CD4-positive, alpha-beta memory T cell (primary cell): ENCODE measurements at regions not wholly inside any gene's neighbourhood (a gene's known extent, or its start where the extent isn't known, plus 50 kb on each side); places are given as distances from the start of the nearest gene placed in this dataset.

Experiments
- CTCF ChIA-PET: fragments of 350-600 bp; sonication (Branson Sonifier 250); formaldehyde crosslinking; loops from one replicate; lab custom pipeline; 2021; ENCODE audit warnings: inconsistent platforms; ENCODE audit not compliant: partially characterized antibody; lab: Charles Lee
- POLR2A ChIA-PET: fragments of 350-600 bp; sonication (Branson Sonifier 250); formaldehyde crosslinking; loops from one replicate; lab custom pipeline; 2021; ENCODE audit not compliant: partially characterized antibody; lab: Charles Lee
- DNase-seq, 5 donors: peaks; one replicate each; pipeline versions ENCODE4 v3.0.0 to v3.0.0-alpha.2; 2020 to 2022; ENCODE audit warnings: mixed read lengths in 1 of 5
- H3K27ac ChIP-seq: one replicate; pipeline ENCODE4 v1.7.0; 2013; ENCODE audit warnings: low read depth, low read length
- H3K27me3 ChIP-seq: 2 replicates; pipeline ENCODE4 v1.7.0; 2013; ENCODE audit warnings: mild to moderate bottlenecking, low read length, moderate library complexity; ENCODE audit not compliant: insufficient read depth
- H3K36me3 ChIP-seq: 2 replicates; pipeline ENCODE4 v1.7.0; 2013; ENCODE audit warnings: mild to moderate bottlenecking, low read length, moderate library complexity; ENCODE audit not compliant: insufficient read depth
- H3K4me1 ChIP-seq: 2 replicates; pipeline ENCODE4 v1.7.0; 2013; ENCODE audit warnings: mild to moderate bottlenecking, low read length, moderate library complexity; ENCODE audit not compliant: insufficient read depth
- H3K4me3 ChIP-seq, 2 donors: one replicate each; pipeline ENCODE4 v1.7.0; 2013; ENCODE audit warnings: low read length in 2 of 2, mild to moderate bottlenecking in 1 of 2
- H3K9me3 ChIP-seq, 2 donors: one replicate each; pipeline ENCODE4 v1.7.0; 2013; ENCODE audit warnings: low read length in 2 of 2, control low read depth in 1 of 2; ENCODE audit not compliant: control insufficient read depth in 1 of 2
- H3K27ac Mint-ChIP-seq, 7 donors: one replicate each; pipeline ENCODE4 v1.8.0; 2020 to 2021; ENCODE audit warnings: mixed read lengths in 7 of 7, mild to moderate bottlenecking in 6 of 7, inconsistent platforms in 3 of 7, moderate library complexity in 3 of 7
- H3K27me3 Mint-ChIP-seq, 2 donors: one replicate each; pipeline ENCODE4 v1.8.0; 2020 to 2021; ENCODE audit warnings: mixed read lengths in 2 of 2
- H3K36me3 Mint-ChIP-seq, 2 donors: one replicate each; pipeline ENCODE4 v1.8.0; 2020 to 2021; ENCODE audit warnings: mixed read lengths in 2 of 2, inconsistent platforms in 1 of 2, mild to moderate bottlenecking in 1 of 2
- H3K4me1 Mint-ChIP-seq, 4 donors: one replicate each; pipeline ENCODE4 v1.8.0; 2020 to 2021; ENCODE audit warnings: mixed read lengths in 4 of 4, mild to moderate bottlenecking in 1 of 4
- H3K4me3 Mint-ChIP-seq, 8 donors: one replicate each; pipeline ENCODE4 v1.8.0; 2020 to 2021; ENCODE audit warnings: mixed read lengths in 8 of 8, mild to moderate bottlenecking in 7 of 8, moderate library complexity in 6 of 8, inconsistent platforms in 3 of 8
- H3K9me3 Mint-ChIP-seq, 8 donors: one replicate each; pipeline ENCODE4 v1.8.0; 2020 to 2021; ENCODE audit warnings: mixed read lengths in 8 of 8, mild to moderate bottlenecking in 5 of 8, inconsistent platforms in 3 of 8, moderate library complexity in 1 of 8
- intact Hi-C: fragments of 100-400 bp; cut with micrococcal nuclease; formaldehyde crosslinking; loops from one replicate; pipeline ENCODE4 v1.15.1; 2023

GRCh38 chr14:44785096-44785495, 176.7 kb downstream of the KLHL28 start:
- Histone ChIP-seq H3K27ac (no peak overlapping the region), H3K27me3 (no peaks in the 10 kb centered on the region), H3K9me3 (no peaks in the 10 kb centered on the region), H3K4me3 (no peak overlapping the region), H3K36me3 (no peaks in the 10 kb centered on the region), H3K4me1 (no peaks in the 10 kb centered on the region)
- Mint-ChIP-seq H3K9me3 (peaks cover 0 to 1% (median 0%) of the 10 kb centered on the region in 8 donors), H3K36me3 (no peaks in the 10 kb centered on the region), H3K27ac (no peak overlapping the region), H3K4me1 (no peaks in the 10 kb centered on the region), H3K27me3 (peaks cover 2 to 7% of the 10 kb centered on the region in 2 donors), H3K4me3 (no peak overlapping the region)
- CTCF ChIA-PET, result interaction anchor here (0.6 kb wide), 1 partner anchor 483 kb away, joined by 4 read pairs; no protein-coding TSS in a partner anchor
- no peak for DNase-seq
- POLR2A ChIA-PET, result no interaction called here
- intact Hi-C loops, result no loop called here

GRCh38 chr14:44783901-44784300, 177.8 kb downstream of the KLHL28 start:
- H3K27ac Mint-ChIP-seq, result no peak overlapping the region
- H3K4me1 Mint-ChIP-seq, result no peaks in the 10 kb centered on the region
- intact Hi-C loops, result no loop called here
- no peak for DNase-seq
- POLR2A ChIA-PET, result no interaction called here
- Histone ChIP-seq H3K9me3 (no peaks in the 10 kb centered on the region), H3K27ac (no peak overlapping the region), H3K4me1 (no peaks in the 10 kb centered on the region), H3K27me3 (no peaks in the 10 kb centered on the region), H3K4me3 (no peak overlapping the region), H3K36me3 (no peaks in the 10 kb centered on the region)
- no peaks in the 10 kb centered on the region for H3K36me3 Mint-ChIP-seq
- H3K27me3 Mint-ChIP-seq, result peaks cover 2 to 7% of the 10 kb centered on the region in 2 donors
- peaks cover 0 to 1% (median 0%) of the 10 kb centered on the region in 8 donors for H3K9me3 Mint-ChIP-seq
- CTCF ChIA-PET, result no interaction called here
- H3K4me3 Mint-ChIP-seq, result no peak overlapping the region

GRCh38 chr14:44782775-44783238, 178.9 kb downstream of the KLHL28 start:
- H3K4me1 Mint-ChIP-seq, result no peaks in the 10 kb centered on the region
- ChIA-PET CTCF (no interaction called here), POLR2A (no interaction called here)
- no peak overlapping the region for H3K4me3 Mint-ChIP-seq
- intact Hi-C loops, result no loop called here
- H3K4me1 ChIP-seq, result no peaks in the 10 kb centered on the region
- no peak overlapping the region for H3K27ac ChIP-seq
- no peaks in the 10 kb centered on the region for H3K36me3 Mint-ChIP-seq
- peaks cover 0 to 1% (median 0%) of the 10 kb centered on the region in 8 donors for H3K9me3 Mint-ChIP-seq
- no peak for DNase-seq
- H3K36me3 ChIP-seq, result no peaks in the 10 kb centered on the region
- no peaks in the 10 kb centered on the region for H3K9me3 ChIP-seq
- no peak overlapping the region for H3K27ac Mint-ChIP-seq
- H3K27me3 Mint-ChIP-seq, result peaks cover 2 to 5% of the 10 kb centered on the region in 2 donors
- no peak overlapping the region for H3K4me3 ChIP-seq
- H3K27me3 ChIP-seq, result no peaks in the 10 kb centered on the region

- Mint-ChIP-seq H3K4me3 (no peak overlapping the region), H3K4me1 (no peaks in the 10 kb centered on the region), H3K27ac (no peak overlapping the region), H3K36me3 (no peaks in the 10 kb centered on the region), H3K9me3 (peaks cover 0 to 1% (median 0%) of the 10 kb centered on the region in 8 donors), H3K27me3 (peaks cover 2 to 5% of the 10 kb centered on the region in 2 donors)
- no peak overlapping the region for H3K4me3 ChIP-seq
- no peaks in the 10 kb centered on the region for H3K4me1 ChIP-seq
- H3K27ac ChIP-seq, result no peak overlapping the region
- no peaks in the 10 kb centered on the region for H3K36me3 ChIP-seq
- CTCF ChIA-PET, result no interaction called here
- DNase-seq, result no peak
- no peaks in the 10 kb centered on the region for H3K27me3 ChIP-seq
- H3K9me3 ChIP-seq, result no peaks in the 10 kb centered on the region
- POLR2A ChIA-PET, result no interaction called here
- intact Hi-C loops, result no loop called here
Observed at GRCh38 chr14:44780989-44781388, 180.8 kb downstream of the KLHL28 start.

GRCh38 chr14:44778604-44779003, 183.1 kb downstream of the KLHL28 start:
- H3K4me1 ChIP-seq, result no peaks in the 10 kb centered on the region
- no peaks in the 10 kb centered on the region for H3K27me3 ChIP-seq
- ChIA-PET POLR2A (no interaction called here), CTCF (no interaction called here)
- H3K4me3 ChIP-seq, result no peak overlapping the region
- no peak overlapping the region for H3K27ac Mint-ChIP-seq
- intact Hi-C loops, result no loop called here
- no peaks in the 10 kb centered on the region for H3K9me3 ChIP-seq
- no peak overlapping the region for H3K4me3 Mint-ChIP-seq
- no peak overlapping the region for H3K27ac ChIP-seq
- H3K4me1 Mint-ChIP-seq, result no peaks in the 10 kb centered on the region
- no peaks in the 10 kb centered on the region for H3K36me3 Mint-ChIP-seq
- no peaks in the 10 kb centered on the region for H3K9me3 Mint-ChIP-seq
- DNase-seq, result no peak
- H3K36me3 ChIP-seq, result no peaks in the 10 kb centered on the region
- peaks cover 0 to 2% of the 10 kb centered on the region in 2 donors for H3K27me3 Mint-ChIP-seq

GRCh38 chr14:44777584-44777983, 184.2 kb downstream of the KLHL28 start:
- intact Hi-C loops, result no loop called here
- Histone ChIP-seq H3K4me3 (no peak overlapping the region), H3K27ac (no peak overlapping the region), H3K27me3 (no peaks in the 10 kb centered on the region), H3K9me3 (no peaks in the 10 kb centered on the region), H3K4me1 (no peaks in the 10 kb centered on the region), H3K36me3 (no peaks in the 10 kb centered on the region)
- Mint-ChIP-seq H3K27me3 (peaks cover 0 to 2% of the 10 kb centered on the region in 2 donors), H3K4me3 (no peak overlapping the region), H3K9me3 (peaks cover 0 to 3% (median 0%) of the 10 kb centered on the region in 8 donors), H3K27ac (no peak overlapping the region), H3K36me3 (no peaks in the 10 kb centered on the region), H3K4me1 (no peaks in the 10 kb centered on the region)
- DNase-seq, result no peak
- CTCF ChIA-PET, result no interaction called here
- POLR2A ChIA-PET, result no interaction called here

- Histone ChIP-seq H3K27me3 (no peaks in the 10 kb centered on the region), H3K9me3 (no peaks in the 10 kb centered on the region), H3K4me3 (no peak overlapping the region), H3K4me1 (no peaks in the 10 kb centered on the region), H3K36me3 (no peaks in the 10 kb centered on the region), H3K27ac (no peak overlapping the region)
- CTCF ChIA-PET, result no interaction called here
- Mint-ChIP-seq H3K4me3 (no peak overlapping the region), H3K9me3 (peaks cover 0 to 3% (median 0%) of the 10 kb centered on the region in 8 donors), H3K27me3 (no peaks in the 10 kb centered on the region), H3K4me1 (no peaks in the 10 kb centered on the region), H3K36me3 (no peaks in the 10 kb centered on the region), H3K27ac (no peak overlapping the region)
- DNase-seq, result no peak
- intact Hi-C loops, result no loop called here
- POLR2A ChIA-PET, result no interaction called here
Observed at GRCh38 chr14:44775248-44775647, 186.5 kb downstream of the KLHL28 start.

GRCh38 chr14:44774396-44774795, 187.4 kb downstream of the KLHL28 start:
- ChIA-PET POLR2A (no interaction called here), CTCF (no interaction called here)
- no peaks in the 10 kb centered on the region for H3K36me3 Mint-ChIP-seq
- no peaks in the 10 kb centered on the region for H3K9me3 ChIP-seq
- H3K4me1 Mint-ChIP-seq, result no peaks in the 10 kb centered on the region
- H3K4me1 ChIP-seq, result no peaks in the 10 kb centered on the region
- no peak overlapping the region for H3K27ac ChIP-seq
- H3K27ac Mint-ChIP-seq, result no peak overlapping the region
- H3K27me3 Mint-ChIP-seq, result peaks cover 0 to 2% of the 10 kb centered on the region in 2 donors
- no peaks in the 10 kb centered on the region for H3K27me3 ChIP-seq
- no peaks in the 10 kb centered on the region for H3K36me3 ChIP-seq
- H3K9me3 Mint-ChIP-seq, result peaks cover 0 to 3% (median 0%) of the 10 kb centered on the region in 8 donors
- no peak for DNase-seq
- no peak overlapping the region for H3K4me3 ChIP-seq
- no peak overlapping the region for H3K4me3 Mint-ChIP-seq
- intact Hi-C loops, result no loop called here
